Activated CD4-positive, alpha-beta T cell treated with anti-CD3 and anti-CD28 coated beads, Interleukin-2, amount 50 U/mL, for 16 hours (primary cell): ENCODE measurements at regions not wholly inside any gene's neighbourhood (a gene's known extent, or its start where the extent isn't known, plus 50 kb on each side); places are given as distances from the start of the nearest gene placed in this dataset.

Experiments
- DNase-seq: peaks from one replicate; pipeline ENCODE4 v3.0.0-alpha.2; 2020

DNA sequence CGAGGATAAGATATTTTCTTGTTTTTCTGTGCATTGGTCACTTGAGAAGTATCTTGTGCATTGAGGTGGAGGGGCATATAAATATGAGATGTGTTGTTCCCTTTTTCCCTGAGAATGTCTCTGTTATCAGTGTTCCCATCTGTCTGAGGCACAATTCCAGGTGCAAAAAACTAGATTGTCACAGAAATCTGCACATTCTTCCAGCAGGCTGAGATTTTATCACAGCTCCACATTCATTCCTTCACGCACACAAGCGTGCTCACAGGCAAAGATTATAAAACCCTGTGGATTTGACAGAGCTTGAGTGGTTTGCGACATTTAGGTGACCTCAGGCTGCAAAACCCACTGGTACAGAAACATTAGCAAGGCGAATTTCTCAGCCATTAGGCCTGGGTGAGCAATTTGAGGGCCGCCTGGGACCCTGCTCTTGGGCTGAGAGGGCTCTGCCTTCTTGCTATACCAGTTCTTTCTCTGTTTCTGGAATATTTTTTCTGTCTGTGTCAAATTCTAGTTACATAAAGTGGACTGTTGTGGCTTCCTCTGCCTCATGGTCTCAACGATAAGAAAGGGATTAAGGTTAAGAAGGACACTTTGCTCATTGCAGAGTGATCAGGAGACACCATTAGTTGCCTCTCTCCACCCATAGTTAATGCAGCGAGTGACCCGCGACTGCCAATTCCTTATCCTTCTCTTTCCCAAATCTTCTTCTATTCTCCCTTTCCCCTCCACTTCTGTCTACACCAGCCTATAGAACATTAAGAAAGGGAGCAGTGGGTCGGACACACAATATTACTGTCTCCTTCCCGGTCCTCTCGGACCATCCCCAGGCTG is 86.7 kb upstream of the C1QTNF7 start:
- DNase-seq: no peak

DNA sequence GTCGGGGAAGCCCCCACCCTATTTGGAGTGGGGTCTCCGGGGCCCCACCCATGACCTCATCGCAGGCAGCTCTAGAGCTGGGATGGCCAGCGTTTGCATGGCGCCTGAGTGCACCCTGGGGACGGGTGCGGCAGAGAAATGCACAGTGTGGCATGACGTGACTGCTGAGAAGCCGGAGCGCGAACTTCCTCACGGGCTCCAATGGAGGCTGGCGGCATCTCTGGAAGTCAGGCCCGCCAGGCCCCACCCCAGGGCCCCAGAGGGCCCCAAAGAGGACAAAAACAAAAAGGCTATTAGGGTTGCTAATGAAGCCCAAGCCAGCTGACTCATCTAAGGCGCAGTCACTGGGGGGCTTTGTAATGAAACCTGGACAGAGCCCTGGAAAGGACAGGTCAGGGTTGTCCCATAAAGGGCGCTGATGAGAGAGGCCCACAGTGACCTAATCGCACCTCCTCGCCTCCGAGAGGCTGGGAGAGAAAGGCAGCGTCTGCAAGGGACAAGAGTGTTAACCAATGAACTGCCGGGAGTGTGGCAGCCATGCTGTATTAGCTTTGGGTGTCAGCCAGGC is 86.0 kb upstream of the C1QTNF7 start:
- DNase-seq: no peak

DNA sequence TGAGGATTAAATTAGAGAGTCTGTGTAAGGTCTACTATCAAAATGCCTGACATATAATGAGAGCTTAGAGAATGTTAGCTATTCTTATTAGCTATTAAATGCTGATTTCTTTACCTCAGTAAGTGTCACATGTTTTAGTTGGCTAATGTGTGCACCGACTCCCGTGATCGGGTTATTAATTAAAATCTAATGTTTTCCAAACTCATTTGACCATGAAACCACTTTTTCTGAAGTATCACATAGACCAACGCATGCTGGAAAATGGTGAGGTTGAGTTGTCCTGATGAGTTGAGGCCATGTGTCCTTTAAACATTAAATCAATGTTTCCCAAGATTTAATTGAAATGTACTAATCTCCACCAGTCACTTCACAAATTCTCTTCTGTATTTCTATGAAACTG is 84.8 kb upstream of the C1QTNF7 start:
- DNase-seq: no peak

DNA sequence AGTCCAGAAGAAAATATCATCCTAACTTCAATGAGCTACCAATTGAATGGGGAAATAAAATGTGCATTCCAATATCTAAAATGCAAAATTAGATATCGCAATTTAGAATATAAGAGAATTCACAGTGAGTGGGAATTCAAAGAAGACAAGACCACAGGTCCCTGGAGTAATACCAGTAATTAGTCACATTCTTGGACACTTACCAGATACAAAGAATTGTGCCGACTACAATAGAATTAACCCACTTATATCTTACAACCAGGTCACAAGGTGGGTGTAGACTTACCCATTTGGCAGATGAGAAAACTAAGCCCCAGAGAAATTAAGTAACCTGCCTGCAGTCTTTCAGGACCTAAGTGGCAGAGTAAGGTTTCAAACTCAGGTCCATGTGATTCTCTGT is 84.3 kb upstream of the C1QTNF7 start:
- DNase-seq: no peak

DNA sequence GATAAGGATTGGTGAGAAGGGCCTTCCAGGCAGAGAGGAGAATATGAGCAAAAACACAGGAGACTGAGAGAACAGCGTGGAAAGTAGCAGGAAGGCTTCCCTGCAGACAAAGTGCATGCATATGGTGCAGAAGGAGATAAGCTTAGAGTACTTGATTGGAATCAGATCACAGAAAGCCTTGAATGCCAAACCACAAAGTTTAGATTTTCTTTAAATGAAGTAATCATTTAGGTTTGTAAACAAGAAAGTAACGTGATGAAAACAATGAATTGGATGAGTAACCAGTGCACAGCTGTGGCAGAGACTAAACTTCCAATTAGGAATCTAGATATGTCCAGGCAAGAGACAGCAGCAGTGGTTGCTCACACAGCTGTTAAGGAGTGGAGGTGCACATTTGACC is 83.8 kb upstream of the C1QTNF7 start:
- DNase-seq: no peak

DNA sequence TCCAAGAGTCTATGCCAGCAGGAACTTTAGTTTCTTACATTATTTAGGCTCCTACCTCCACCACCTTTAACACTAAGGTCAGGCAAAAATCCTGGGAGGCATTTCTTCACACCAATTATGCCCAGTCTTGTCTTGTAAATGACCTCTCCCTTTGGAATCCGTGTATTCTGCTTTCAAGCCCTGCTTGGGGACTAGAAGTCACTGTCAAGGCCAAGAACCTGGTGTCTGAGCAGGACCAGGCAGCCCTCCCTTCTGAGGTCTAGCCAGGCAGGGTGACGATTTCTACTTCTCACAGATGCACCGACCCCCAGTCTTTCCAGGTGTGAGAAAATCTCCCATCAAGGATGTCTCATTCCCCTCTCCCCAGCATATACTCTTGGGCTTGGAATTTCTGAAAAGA is 82.7 kb upstream of the C1QTNF7 start:
- DNase-seq: no peak

DNA sequence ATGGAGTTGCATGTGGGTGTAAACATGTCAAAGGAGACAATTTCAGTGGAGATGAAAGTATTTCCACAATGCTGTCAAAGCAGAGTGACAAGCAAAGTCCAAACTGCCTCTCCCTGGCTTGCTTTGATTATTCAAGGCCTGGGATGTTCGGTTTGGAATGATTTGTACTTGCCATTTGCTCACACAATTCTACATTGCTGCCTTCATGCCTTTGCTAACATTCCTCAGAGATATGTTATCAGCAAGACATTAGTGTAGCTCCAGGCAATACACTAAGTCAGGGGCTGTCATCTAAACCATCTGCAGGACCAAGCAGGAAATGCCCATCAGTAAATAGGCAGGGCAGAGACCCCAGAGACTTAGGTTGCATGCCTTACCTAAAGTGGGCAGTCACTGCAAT is 79.6 kb upstream of the C1QTNF7 start:
- DNase-seq: no peak

DNA sequence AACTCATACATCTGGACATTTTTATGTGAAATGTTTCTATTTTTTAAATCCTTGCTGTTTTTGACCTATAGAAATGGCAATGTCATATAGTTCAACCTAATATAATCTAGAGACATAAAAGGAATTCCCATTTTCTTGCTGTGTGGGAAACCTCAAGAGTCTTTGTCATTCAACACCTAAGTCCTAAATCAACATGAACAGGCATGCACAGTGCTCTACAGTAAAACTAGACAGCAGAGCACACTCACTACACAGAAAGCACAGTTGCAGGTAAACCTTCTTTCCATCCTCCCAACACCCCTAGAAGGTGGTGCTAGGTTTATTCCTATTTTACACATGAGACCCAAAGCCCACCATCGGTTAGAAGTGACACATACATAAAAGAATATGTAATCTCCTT is 79.1 kb upstream of the C1QTNF7 start:
- DNase-seq: no peak

DNA sequence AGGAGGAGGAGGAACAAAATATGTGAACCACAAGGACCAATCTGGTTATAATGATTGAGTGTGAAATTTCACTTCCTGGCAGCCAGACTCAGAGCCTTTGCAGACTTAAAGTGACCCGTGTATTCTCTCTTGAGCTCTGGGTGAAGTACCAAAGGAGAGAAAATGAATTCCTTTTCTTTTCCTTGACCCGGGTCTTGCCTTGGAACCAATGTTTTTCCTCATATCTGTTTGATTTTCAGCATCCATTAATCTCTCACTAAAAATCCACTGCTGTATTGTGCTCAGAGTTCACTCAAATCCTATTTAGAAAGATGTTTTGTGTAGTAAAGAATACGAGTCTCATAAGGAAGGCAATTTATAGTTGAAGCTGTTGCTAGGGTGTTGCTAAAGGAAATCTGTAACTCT is 78.3 kb upstream of the C1QTNF7 start:
- DNase-seq: no peak

DNA sequence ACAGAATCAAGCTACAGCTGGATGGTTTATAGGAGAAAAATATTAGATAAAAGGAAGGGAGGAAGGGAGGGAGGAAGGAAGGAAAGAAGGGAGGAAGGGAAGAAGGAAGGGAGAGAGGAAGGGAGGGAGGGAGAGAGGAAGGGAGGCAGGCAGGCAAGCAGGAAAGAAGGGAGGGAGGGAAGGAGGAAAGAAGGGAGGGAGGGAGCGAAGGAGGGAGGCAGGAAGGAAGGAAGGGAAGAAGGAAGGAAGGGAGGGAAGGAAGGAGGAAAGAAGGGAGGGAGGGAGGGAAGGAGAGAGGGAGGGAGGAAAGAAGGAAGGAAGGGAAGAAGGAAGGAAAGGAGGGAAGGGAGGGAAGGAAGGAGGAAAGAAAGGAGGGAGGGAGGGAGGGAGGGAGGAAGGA is 77.9 kb upstream of the C1QTNF7 start:
- no peak for DNase-seq

DNA sequence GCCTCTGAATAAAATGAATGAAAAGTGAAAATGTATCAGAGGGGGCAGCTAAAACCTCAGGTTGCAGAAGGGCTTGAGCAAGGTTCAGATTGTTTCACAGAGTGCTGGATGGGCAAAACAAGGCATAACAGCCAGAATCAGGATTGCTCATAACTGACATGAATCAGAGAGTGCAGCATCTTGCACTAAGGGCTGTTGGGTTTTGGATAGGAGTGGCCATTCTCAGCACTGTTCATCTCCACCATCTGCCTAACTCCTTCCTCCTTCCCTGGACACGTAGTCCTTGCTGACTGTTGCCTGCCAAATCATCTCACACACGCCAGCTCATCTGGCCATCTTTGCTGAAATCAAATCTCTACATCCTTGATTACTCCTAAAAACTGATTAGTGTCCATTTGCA is 75.3 kb upstream of the C1QTNF7 start:
- no peak for DNase-seq

DNA sequence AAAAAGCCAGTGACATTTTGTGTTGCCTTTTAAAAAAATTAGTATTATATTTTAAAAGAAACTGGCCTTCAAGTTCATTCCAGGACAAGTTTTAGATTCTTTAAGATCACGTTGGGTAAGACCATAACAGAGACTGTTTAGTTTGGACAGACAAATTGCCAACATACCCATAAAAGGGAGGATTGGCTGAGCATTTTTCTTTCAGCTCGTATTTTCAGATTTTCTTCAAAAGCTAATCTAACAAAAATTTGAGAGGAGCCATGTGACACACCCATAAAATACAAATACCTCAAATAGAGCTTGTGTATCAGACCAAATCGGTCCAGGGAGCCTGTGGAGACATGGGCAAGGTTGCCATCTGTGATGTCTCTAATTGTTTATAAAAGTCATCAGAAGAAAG is 74.6 kb upstream of the C1QTNF7 start:
- DNase-seq: no peak

DNA sequence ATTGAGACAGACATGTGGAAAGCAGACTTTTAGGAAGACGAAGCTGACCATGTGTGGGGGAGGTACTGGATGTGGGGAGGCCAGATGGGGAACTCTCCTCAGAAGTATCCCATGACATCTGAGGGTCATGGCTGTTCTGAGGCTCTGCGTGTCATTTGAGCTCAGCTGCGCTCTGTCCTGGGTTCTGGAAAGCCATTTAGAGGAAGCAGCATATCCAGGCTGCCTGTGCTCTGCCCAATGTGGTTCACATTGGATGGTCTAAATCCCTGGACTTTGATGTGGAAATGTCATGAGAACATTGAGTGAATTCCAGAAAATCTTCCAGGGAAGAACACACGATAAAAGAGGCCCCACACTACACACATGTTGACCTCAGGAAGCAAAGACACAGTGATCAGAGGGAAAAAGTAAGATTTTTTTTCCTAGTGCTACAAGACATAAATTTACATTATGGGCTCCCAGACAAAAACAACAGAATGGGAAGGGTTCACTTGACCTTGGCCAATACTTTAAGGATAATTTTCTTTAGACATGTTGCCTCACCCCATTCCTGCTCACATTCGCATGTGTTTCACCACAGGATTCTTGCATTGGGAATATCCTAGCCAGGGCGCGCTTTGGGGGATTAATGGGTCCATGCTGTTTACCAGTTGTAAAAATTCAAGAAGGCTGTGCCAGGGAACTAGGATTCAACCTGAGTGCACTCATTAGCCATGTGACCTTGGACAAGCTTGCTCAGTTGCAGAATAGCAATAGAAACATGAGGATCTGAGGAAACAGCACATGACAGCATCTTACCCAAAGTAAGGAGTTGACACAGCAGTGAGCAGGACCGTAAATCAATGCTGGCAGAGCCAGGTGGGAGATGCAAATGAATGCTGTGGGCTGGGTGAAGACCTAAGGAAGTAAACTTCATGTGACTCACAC is 73.2 kb upstream of the C1QTNF7 start:
- no peak for DNase-seq

DNA sequence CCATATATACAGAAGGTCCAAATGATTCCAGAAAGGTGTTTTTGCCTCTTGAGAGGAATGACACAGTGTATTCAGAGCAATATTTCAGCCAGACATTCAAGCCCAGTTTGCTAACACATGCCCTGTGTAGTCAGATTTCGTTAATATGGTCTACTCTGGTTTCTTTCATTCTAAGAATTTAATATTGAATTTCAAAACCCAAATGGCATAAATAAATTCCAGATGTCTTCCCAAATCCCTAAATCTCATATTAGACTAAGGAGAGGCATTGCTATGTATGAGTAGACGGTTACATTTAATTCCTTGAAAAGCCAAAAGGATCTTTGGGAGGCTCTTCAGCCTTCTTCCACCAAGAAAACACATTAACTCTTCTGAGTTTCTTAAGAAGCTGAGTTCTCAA is 66.3 kb upstream of the C1QTNF7 start:
- DNase-seq: no peak

DNA sequence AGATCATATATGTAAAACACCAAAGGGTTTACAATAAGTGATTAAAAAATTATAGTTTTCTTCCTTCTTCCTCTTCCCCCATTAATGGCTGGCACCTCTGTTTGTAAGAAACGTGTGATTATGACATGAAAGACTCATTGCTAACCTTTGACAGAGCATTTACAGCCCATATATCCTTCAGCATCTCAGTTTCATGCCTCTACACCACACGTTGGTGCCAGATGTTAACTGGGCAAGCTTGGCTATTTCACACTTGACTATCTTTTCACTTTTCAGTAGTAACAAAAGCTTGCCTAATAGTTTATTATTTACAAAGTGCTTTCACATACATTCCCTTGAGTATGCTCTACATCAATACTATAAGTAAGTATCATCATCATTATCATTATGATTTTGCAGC is 65.3 kb upstream of the C1QTNF7 start:
- DNase-seq: no peak

DNA sequence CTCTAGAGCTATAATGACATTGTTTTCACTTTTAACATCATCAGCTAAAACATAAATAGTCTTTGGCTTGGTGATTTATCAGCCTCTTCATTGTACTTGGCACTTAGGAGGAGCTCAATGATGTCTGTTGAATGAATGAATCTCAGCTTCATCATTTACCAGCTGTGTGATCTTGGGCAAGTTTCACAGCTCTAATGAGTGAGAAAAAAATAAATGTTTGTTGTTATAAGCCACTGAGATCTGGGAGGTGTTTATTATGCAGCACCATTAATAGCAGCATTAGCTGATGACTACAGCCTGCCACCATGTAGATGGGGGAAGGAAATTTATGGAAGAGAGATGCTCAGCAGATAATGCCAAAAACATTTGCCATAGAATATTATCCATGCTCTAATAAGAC is 63.6 kb upstream of the C1QTNF7 start:
- DNase-seq: no peak

DNA sequence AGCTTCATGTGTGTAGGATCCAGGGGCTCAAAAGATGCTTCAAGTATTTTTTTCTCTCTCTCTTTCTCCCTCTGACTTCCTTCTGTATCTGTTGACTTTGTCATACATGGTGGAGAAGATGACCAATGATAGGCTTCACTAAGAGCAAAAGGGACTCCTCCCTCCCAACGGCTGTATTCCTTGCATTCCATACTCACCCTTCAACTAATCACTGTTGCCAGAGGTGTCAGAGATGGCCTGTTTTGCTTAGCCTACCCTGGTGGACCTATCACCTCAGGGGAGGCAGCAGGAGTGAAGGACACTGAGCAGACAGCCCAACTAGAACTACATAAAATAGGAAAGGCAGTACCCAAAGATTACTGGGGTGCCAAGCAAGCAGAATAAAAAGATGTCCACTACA is 62.2 kb upstream of the C1QTNF7 start:
- DNase-seq: no peak

DNA sequence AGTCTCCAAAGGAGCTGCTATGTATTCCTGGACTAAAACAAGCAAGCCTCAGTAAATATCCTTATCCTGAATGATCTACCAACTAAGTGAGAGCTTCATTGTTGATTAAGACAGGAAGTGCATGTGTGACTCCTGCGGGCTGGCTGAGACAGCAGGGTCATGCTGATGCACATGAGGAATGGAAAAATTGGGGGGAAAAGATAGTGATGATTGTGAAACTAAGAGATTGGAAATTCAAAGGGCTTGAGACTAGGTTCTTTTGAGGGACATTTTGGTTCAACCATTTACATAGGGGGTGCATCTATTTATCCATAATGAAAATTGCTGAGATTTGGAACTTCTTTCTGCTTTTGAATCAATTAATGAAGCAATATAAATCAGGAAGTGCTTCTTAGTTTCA is 61.1 kb upstream of the C1QTNF7 start:
- no peak for DNase-seq

DNA sequence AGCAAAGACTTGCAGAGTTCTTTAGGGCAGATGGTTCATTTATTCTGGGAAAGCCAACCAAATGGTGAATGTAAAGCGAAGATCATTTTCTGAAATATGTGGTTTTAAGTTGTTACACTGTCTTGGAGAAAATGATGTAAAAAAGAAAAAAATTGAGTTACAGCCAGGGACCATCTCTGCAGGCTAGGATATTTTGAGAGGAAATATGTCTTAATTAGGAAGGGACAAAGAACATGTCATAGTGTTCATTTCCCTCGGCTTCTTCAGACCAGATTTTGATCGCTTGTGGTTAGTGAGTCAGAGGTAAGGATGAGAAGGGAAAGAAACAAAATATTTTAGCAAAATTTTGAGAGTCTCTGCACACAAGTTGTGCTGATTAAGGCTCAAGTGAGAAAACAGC is 59.0 kb upstream of the C1QTNF7 start:
- DNase-seq: peak; percentile 30

DNA sequence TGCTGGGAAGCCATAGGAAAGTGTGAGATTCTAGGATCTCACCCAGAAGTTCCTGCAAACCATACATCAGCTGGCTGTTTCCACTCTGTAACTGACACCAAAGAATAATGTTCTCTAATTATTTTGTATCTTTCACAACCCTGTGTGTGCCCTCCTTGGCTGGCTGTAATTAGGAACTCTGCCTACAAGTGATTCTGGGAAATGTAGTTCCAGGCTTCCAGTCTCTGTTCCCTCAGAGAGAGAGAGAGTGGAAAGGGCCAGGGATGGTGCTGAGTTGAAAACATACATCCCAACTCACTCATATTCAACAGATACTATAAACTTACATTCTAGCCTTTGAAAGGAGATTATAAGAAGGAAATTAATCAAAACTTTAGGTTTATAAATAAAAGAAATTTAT is 57.5 kb upstream of the C1QTNF7 start:
- no peak for DNase-seq

DNA sequence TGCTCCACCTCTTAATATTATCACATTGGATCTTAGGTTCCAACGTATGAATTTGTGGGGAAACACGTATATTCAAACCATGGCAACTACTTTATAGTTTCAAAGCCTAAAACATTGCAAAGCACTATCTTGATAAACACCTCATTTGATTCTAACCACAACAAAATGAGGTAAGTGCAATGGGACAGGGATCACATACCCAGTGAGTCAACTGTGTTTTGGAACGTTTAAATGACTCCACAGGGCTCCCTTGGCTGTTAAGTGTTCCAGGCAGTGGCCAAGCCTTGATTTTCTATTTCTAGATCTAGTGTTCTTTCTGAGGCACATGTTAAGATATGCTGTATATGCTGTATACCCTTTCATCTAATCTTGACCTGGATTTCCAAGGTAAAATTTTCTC is 54.5 kb upstream of the C1QTNF7 start:
- DNase-seq: peak; percentile 20

DNA sequence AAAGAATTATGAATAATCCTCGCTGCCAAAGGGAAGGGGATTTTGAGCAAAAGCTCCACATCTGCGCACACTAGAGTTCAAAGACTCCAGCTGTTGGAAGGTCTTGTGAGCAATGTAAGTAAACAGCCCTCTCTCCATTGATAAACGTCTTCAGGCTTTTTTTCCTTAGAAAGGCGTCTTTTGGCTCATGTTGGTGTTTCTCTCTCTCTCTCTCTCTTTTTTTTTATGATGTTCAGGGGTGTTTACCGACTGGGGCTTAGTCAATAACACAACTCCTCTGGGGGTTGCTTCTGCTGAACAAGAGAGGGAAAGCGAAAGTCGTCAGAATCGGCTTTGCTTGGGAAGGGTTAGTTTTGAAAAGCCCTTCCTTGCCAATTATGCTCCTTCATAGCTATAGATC is 53.2 kb upstream of the C1QTNF7 start:
- DNase-seq: no peak

DNA sequence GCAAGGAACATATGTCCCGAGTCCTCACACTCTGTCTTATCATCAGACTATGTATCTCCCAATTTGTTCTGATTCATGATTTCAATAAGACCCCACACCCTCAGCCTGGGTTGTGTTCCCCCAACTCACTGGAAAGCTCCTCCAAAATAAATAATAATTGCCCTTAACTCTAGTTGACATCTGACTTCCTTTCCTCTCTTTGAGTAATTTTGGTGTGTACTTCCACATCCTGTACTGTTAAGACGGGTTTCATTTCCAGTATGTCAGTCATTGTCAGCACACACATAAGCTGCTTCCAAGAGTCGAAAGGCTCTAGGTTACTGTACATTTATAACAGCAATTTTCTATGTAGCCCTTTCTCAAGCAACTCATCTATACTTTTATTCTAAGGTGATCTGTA is 52.2 kb upstream of the C1QTNF7 start:
- peak; percentile 53 for DNase-seq

DNA sequence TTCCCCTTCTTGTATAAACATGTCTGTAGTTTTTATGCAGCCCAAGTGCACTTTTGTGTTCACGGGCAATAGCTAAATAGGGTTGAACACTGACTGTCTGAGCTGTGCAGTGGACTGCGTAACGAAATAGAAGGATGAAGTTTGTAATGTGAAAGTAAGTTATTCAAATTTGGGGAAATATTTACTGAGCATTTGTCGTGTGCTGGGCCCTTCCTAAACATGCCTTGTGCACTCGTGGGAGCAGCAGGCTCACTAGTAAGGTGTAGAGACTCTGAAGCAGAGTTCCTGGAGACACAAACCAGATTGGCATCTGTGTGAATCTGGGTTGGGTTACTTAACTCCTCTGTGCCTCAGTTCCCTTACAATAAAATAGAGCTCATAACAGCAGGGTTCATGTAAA is 51.7 kb upstream of the C1QTNF7 start:
- DNase-seq: no peak
